OCI-LY1 (cell line): ENCODE measurements at regions not wholly inside any gene's neighbourhood (a gene's known extent, or its start where the extent isn't known, plus 50 kb on each side); places are given as distances from the start of the nearest gene placed in this dataset.

Source experiments
- H2AFZ ChIP-seq: fragments of 200-600 bp; sonication (generic), shearing (Covaris generic); 2 replicates; pipeline ENCODE4 v1.6.0; 2014; ENCODE audit warnings: antibody characterized with exemption, mild to moderate bottlenecking, low read length
- H3F3A ChIP-seq: fragments of 200-600 bp; sonication (generic), shearing (Covaris generic); 2 replicates; pipeline ENCODE4 v1.6.0; 2014; ENCODE audit warnings: mild to moderate bottlenecking, antibody characterized with exemption, low read length, moderate library complexity; ENCODE audit not compliant: insufficient read depth
- H3K27ac ChIP-seq: fragments of 200-600 bp; sonication (generic); 2 replicates; pipeline ENCODE4 v1.5.1; 2014; ENCODE audit warnings: low read length, mixed run types, mild to moderate bottlenecking, low read depth; ENCODE audit not compliant: poor library complexity, severe bottlenecking
- H3K27me3 ChIP-seq: fragments of 200-600 bp; sonication (generic); 2 replicates; pipeline ENCODE4 v1.6.0; 2014; ENCODE audit warnings: antibody characterized with exemption, mild to moderate bottlenecking, low read length, moderate library complexity; ENCODE audit not compliant: insufficient read depth
- H3K36me3 ChIP-seq: fragments of 200-600 bp; sonication (generic); 2 replicates; pipeline ENCODE4 v1.6.1; 2014; ENCODE audit warnings: mild to moderate bottlenecking, antibody characterized with exemption, low read length, moderate library complexity, mixed read lengths; ENCODE audit not compliant: insufficient read depth
- H3K4me1 ChIP-seq: fragments of 200-600 bp; sonication (generic); 2 replicates; pipeline ENCODE4 v1.5.1; 2014; ENCODE audit warnings: mild to moderate bottlenecking, low read length, moderate library complexity; ENCODE audit not compliant: insufficient read depth, severe bottlenecking
- H3K4me2 ChIP-seq: fragments of 200-600 bp; sonication (generic), shearing (Covaris generic); 2 replicates; pipeline ENCODE4 v1.6.1; 2014; ENCODE audit warnings: low read length
- H3K4me3 ChIP-seq: fragments of 200-600 bp; sonication (generic); 2 replicates; pipeline ENCODE4 v1.5.1; 2014; ENCODE audit warnings: low read length, low read depth, mild to moderate bottlenecking, mixed read lengths; ENCODE audit not compliant: poor library complexity, severe bottlenecking
- H3K79me2 ChIP-seq: fragments of 200-600 bp; shearing (Covaris generic); 2 replicates; pipeline ENCODE4 v1.6.1; 2016; ENCODE audit warnings: mixed run types, low read length, mixed read lengths; ENCODE audit not compliant: insufficient read depth
- H3K9ac ChIP-seq: fragments of 200-600 bp; sonication (generic), shearing (Covaris generic); 2 replicates; pipeline ENCODE4 v1.6.1; 2014; ENCODE audit warnings: mild to moderate bottlenecking, low read length, mixed read lengths
- H3K9me2 ChIP-seq: fragments of 200-600 bp; sonication (generic), shearing (Covaris generic); 2 replicates; pipeline ENCODE4 v1.6.1; 2014; ENCODE audit warnings: low read depth, mild to moderate bottlenecking, low read length, mixed read lengths
- H3K9me3 ChIP-seq: fragments of 200-600 bp; shearing (Covaris generic); 2 replicates; pipeline ENCODE4 v1.6.1; 2014; ENCODE audit warnings: low read length, mixed read lengths
- H4K20me1 ChIP-seq: fragments of 200-600 bp; sonication (generic), shearing (Covaris generic); 2 replicates; pipeline ENCODE4 v1.6.0; 2016; ENCODE audit warnings: mild to moderate bottlenecking, low read length; ENCODE audit not compliant: insufficient read depth
- EZH2 ChIP-seq: fragments of 200-600 bp; sonication (generic), shearing (Covaris generic); IDR thresholded peaks from 2 replicates; pipeline ENCODE4 v1.8.0; 2017; ENCODE audit warnings: borderline replicate concordance, mixed run types, mild to moderate bottlenecking, antibody characterized with exemption, low read length, moderate library complexity, mixed read lengths
- TF ChIP-seq, protein P1 (sequence below): fragments of 200-600 bp; sonication (generic), shearing (Covaris generic); IDR thresholded peaks from 2 replicates; pipeline ENCODE4 v1.5.1; 2017; ENCODE audit warnings: mild to moderate bottlenecking, antibody characterized with exemption, low read length, moderate library complexity, mixed read lengths

DNA sequence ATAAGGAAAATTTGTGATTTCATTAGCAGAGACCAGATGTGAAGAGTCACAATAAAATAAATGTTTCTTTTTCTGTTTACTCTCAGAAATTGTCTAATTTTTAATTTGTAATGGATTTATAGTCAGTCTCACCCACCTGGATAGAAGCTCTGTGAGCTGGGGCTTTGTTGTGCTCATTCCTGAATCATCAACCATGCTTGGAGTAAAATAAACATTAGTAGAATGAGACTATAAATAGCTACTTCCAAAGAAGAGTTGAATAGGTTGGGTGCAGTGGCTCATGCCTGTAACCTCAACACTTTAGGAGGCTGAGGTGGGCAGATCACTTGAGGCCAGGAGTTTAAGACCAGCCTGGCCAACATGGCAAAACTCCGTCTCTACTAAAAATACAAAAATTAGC, 185.3 kb upstream of the FBXO33 start:
- H3K9ac ChIP-seq: no peak overlapping the region
- H3K4me3 ChIP-seq: no peak overlapping the region
- peaks cover 8% of the 10 kb centered on the region for H3K4me1 ChIP-seq
- H2AFZ ChIP-seq: no peak overlapping the region
- H3K9me2 ChIP-seq: no peaks in the 10 kb centered on the region
- no peak overlapping the region for H3K27ac ChIP-seq
- H4K20me1 ChIP-seq: no peaks in the 10 kb centered on the region
- no peaks in the 10 kb centered on the region for H3K9me3 ChIP-seq
- H3F3A ChIP-seq: no peaks in the 10 kb centered on the region
- H3K4me2 ChIP-seq: no peak overlapping the region
- no peak for TF ChIP-seq EZH2
- TF ChIP-seq, protein P1, sequence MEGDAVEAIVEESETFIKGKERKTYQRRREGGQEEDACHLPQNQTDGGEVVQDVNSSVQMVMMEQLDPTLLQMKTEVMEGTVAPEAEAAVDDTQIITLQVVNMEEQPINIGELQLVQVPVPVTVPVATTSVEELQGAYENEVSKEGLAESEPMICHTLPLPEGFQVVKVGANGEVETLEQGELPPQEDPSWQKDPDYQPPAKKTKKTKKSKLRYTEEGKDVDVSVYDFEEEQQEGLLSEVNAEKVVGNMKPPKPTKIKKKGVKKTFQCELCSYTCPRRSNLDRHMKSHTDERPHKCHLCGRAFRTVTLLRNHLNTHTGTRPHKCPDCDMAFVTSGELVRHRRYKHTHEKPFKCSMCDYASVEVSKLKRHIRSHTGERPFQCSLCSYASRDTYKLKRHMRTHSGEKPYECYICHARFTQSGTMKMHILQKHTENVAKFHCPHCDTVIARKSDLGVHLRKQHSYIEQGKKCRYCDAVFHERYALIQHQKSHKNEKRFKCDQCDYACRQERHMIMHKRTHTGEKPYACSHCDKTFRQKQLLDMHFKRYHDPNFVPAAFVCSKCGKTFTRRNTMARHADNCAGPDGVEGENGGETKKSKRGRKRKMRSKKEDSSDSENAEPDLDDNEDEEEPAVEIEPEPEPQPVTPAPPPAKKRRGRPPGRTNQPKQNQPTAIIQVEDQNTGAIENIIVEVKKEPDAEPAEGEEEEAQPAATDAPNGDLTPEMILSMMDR: no peak
- H3K36me3 ChIP-seq: no peaks in the 10 kb centered on the region
- no peaks in the 10 kb centered on the region for H3K79me2 ChIP-seq
- H3K27me3 ChIP-seq: no peaks in the 10 kb centered on the region

DNA sequence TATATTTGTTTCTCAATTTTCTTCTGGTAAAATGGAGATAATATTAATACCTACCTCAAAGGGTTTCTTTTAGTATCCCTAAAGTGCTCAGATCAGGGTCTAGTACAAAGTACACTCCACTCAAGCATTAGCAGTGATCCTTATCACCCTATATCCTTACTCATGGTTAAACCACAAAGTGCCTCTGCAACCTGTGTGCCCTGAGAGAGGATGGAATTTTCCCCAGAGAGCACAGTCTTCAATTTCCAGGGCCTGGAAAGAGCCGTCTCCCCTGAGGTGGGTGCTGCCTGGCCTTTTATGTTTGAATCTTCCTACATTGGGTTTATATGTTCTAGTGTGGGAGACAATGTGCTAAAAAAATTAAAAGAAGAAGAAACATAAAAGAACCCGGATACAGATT, 183.1 kb upstream of the FBXO33 start:
- Histone ChIP-seq H3K9ac (no peak overlapping the region), H3K4me2 (no peak overlapping the region), H3K27ac (no peak overlapping the region), H4K20me1 (no peaks in the 10 kb centered on the region), H3K36me3 (no peaks in the 10 kb centered on the region), H3K9me2 (no peaks in the 10 kb centered on the region), H3K79me2 (no peaks in the 10 kb centered on the region), H2AFZ (no peak overlapping the region), H3K27me3 (no peaks in the 10 kb centered on the region), H3K4me1 (peaks cover 8% of the 10 kb centered on the region), H3K4me3 (no peak overlapping the region), H3K9me3 (no peaks in the 10 kb centered on the region), H3F3A (no peaks in the 10 kb centered on the region)
- no peak for TF ChIP-seq EZH2
- TF ChIP-seq, protein P1: no peak

DNA sequence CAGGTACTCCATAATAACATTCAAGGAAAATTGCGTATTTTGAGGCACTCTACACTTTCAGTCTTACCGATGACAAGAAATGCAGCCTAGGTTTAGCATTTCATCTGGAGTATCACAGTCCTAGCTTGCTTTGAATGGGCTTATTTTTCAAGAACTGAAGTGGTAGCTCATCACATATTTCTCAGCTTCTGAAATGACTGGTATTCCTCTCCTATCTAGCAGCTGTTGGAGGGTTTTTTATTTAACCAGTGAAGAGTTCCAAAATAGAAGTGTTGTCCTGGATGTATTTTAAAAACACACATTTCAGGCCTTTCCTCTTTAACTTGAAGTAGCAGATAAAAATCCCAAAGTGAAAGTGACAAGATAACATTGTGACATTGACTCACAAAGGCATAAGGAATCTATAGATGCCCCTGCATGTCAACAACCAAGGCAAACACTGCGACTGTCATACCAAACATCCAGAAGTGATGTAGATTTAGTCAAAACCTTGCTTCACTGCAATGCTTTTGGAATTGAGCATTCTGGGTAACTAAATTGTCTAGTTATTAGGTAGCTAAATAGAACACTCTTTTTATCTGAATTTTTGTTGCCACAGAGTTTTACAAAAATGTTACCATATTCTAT, 182.2 kb upstream of the FBXO33 start:
- H3K9ac ChIP-seq: no peak overlapping the region
- H3K27ac ChIP-seq: no peak overlapping the region
- H3F3A ChIP-seq: no peaks in the 10 kb centered on the region
- no peaks in the 10 kb centered on the region for H3K9me3 ChIP-seq
- H4K20me1 ChIP-seq: no peaks in the 10 kb centered on the region
- no peaks in the 10 kb centered on the region for H3K27me3 ChIP-seq
- peaks cover 8% of the 10 kb centered on the region for H3K4me1 ChIP-seq
- no peak for TF ChIP-seq EZH2
- TF ChIP-seq, protein P1: no peak
- no peaks in the 10 kb centered on the region for H3K79me2 ChIP-seq
- H3K36me3 ChIP-seq: no peaks in the 10 kb centered on the region
- no peak overlapping the region for H3K4me3 ChIP-seq
- H3K4me2 ChIP-seq: peak overlapping the region; percentile 31
- H3K9me2 ChIP-seq: no peaks in the 10 kb centered on the region
- H2AFZ ChIP-seq: peak overlapping the region; percentile 71; the same call in 1 of the 2 replicates
